Ascending aorta (tissue), 2 donors: ENCODE measurements at regions not wholly inside any gene's neighbourhood (a gene's known extent, or its start where the extent isn't known, plus 50 kb on each side); places are given as distances from the start of the nearest gene placed in this dataset.

Experiments
- DNase-seq, 2 donors: peaks; one replicate each; pipeline ENCODE4 v3.0.0-alpha.2; 2019; ENCODE audit warnings: low spot score in 2 of 2
- H3K27ac ChIP-seq, 2 donors: fragments of 200-600 bp; sonication (generic); one replicate each; pipeline ENCODE4 v1.5.1; 2016 to 2017; ENCODE audit warnings: mild to moderate bottlenecking in 1 of 2
- H3K27me3 ChIP-seq: fragments of 200-600 bp; sonication (generic); one replicate; pipeline ENCODE4 v1.5.1; 2017
- H3K36me3 ChIP-seq, 2 donors: fragments of 200-600 bp; sonication (generic); one replicate each; pipeline ENCODE4 v1.5.1; 2016
- H3K4me1 ChIP-seq, 2 donors: fragments of 200-600 bp; sonication (generic); one replicate each; pipeline ENCODE4 v1.5.1; 2016 to 2017; ENCODE audit warnings: mild to moderate bottlenecking in 1 of 2
- H3K4me3 ChIP-seq, 2 donors: fragments of 200-600 bp; sonication (generic); one replicate each; pipeline ENCODE4 v1.5.1; 2016 to 2017; ENCODE audit warnings: mild to moderate bottlenecking in 1 of 2
- H3K9me3 ChIP-seq, 2 donors: fragments of 200-600 bp; sonication (generic); one replicate each; pipeline ENCODE4 v1.5.1; 2016
- CTCF ChIP-seq, 3 experiments: fragments of 200-600 bp in 2 of 3; fragments of 450-650 bp in 1 of 3; sonication (generic) in 2 of 3; IDR thresholded peaks; one replicate each; pipeline ENCODE4 v1.5.1; 2016 to 2019; ENCODE audit warnings: antibody characterized with exemption in 3 of 3, mild to moderate bottlenecking in 1 of 3, moderate library complexity in 1 of 3
- intact Hi-C: fragments of 100-400 bp; cut with DNase I; formaldehyde crosslinking; loops from one replicate; pipeline ENCODE4 v1.15.1; 2023

DNA sequence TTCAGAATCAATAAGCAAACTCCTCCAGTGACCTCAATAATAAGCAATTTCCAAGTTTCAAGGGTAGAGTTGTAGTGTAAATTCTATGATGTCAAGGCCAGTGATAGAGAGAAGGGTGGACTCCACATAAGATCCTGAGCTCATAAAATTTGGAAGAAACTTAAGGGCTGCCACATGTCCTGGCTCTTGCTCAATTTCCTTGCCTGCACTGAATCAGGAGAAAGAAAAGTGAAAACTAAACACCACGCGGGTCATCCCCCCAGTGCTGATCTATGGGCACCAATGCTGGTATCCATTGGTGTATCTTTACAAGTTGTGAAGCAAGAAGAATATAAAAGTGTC lies 392.0 kb upstream of the INTU start:
- DNase-seq: no peak
- intact Hi-C loops: no loop called here
- H3K4me1 ChIP-seq: no peaks in the 10 kb centered on the region
- H3K36me3 ChIP-seq: no peaks in the 10 kb centered on the region
- no peak overlapping the region for H3K27ac ChIP-seq
- H3K4me3 ChIP-seq: no peak overlapping the region
- no peak for TF ChIP-seq CTCF (IDR thresholded peaks at IDR 0.05)
- no peaks in the 10 kb centered on the region for H3K9me3 ChIP-seq
- no peaks in the 10 kb centered on the region for H3K27me3 ChIP-seq

GRCh38 chr4:127244515-127244914 lies 388.2 kb upstream of the INTU start:
- Histone ChIP-seq H3K27me3 (no peaks in the 10 kb centered on the region), H3K36me3 (no peaks in the 10 kb centered on the region), H3K27ac (no peak overlapping the region), H3K4me3 (no peak overlapping the region), H3K9me3 (no peaks in the 10 kb centered on the region), H3K4me1 (no peaks in the 10 kb centered on the region)
- no peak for DNase-seq
- TF ChIP-seq CTCF (IDR thresholded peaks at IDR 0.05): no peak
- intact Hi-C loops: no loop called here

DNA sequence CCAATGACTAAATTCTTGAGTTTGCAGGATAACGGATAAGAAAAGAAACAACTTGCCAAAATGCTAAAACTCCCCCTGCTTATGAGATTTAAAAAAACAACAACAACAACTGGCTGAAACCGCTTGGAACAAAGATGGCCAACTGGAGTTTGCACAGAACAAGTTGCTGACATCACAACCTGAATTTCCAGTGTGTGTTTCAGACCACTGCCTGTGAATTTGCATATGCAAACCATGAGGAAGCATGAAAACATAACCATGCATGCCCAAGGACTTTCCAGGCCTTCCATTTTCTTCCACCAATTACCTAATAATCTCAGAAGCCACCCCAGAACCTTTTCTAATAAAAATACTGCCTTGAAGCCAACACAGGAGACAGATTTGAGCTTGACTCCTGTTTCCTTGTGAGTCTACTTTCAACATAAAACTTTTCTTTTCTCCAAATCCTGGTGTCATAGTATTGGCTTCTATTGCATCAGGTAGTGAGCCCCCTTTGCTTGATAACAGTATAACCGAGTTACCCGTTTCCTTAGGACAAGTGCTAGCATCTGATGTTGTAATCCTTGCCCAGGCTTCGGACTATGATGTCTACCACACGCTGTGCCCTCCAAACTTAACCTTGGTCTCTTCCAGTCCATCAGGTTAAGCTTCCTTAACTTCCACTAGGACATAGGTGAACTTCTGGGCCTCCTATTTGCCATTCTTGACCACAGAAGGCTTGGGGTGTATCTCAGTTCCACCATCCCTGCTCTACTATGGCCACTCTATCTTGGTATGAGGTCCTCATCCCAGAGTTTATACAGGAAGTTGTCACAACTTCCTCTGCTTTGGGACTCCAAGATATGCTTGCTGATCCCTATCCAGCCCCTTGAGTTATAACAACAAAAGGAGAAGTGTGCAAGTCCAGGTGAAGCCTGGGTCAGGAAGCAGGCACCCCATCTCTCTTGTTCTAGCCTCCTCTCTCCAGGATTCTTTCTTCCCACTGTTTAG lies 385.5 kb upstream of the INTU start:
- DNase-seq: no peak
- Histone ChIP-seq H3K4me3 (no peak overlapping the region), H3K36me3 (no peaks in the 10 kb centered on the region), H3K4me1 (no peaks in the 10 kb centered on the region), H3K9me3 (no peaks in the 10 kb centered on the region), H3K27ac (no peak overlapping the region), H3K27me3 (no peaks in the 10 kb centered on the region)
- intact Hi-C loops: no loop called here
- no peak for TF ChIP-seq CTCF (IDR thresholded peaks at IDR 0.05)

DNA sequence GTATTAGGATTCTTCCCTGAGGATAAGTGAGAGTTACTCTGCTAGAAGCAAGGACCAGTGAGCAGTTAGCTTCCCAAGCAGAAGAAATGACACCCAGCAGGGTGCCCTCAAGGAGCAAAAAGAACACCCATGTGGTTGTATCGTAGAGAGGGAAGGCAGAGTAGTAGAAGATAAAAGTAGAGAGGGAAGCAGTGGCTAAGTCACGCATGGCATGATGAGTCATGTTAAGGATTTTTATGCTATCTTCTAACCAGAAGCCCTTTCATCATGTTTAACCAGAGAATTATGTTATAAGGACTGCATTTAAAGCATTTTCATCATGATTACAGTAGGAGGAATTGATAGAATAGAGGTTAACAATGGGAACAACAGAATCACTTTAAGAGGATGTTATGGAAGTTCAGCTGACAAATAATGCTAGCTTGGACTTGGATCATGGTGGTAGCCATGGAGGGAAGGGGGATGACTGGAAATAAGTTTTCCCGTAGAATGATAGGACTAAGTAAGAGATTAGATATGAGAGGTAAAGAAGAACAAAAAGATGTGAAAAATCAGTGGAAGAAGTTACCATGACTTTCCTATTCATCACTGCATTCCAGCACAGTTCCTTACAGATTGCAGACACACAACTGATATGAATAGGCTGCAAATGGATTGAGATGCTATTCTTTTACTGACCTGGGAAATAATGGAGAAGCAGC lies 383.5 kb upstream of the INTU start:
- H3K4me3 ChIP-seq: no peak overlapping the region
- no peak for DNase-seq
- H3K9me3 ChIP-seq: no peaks in the 10 kb centered on the region
- H3K36me3 ChIP-seq: no peaks in the 10 kb centered on the region
- intact Hi-C loops: no loop called here
- no peak overlapping the region for H3K27ac ChIP-seq
- H3K27me3 ChIP-seq: no peaks in the 10 kb centered on the region
- no peaks in the 10 kb centered on the region for H3K4me1 ChIP-seq
- TF ChIP-seq CTCF (IDR thresholded peaks at IDR 0.05): no peak

GRCh38 chr4:127249767-127250108 lies 383.0 kb upstream of the INTU start:
- H3K9me3 ChIP-seq: no peaks in the 10 kb centered on the region
- H3K4me1 ChIP-seq: no peaks in the 10 kb centered on the region
- intact Hi-C loops: no loop called here

More at GRCh38 chr4:127249767-127250108, 383.0 kb upstream of the INTU start:
- H3K27ac ChIP-seq: no peak overlapping the region
- no peak for DNase-seq
- no peak for TF ChIP-seq CTCF (IDR thresholded peaks at IDR 0.05)
- no peaks in the 10 kb centered on the region for H3K36me3 ChIP-seq
- no peak overlapping the region for H3K4me3 ChIP-seq
- no peaks in the 10 kb centered on the region for H3K27me3 ChIP-seq
